ENCODE measurements at regions not wholly inside any gene's neighbourhood (a gene's known extent, or its start where the extent isn't known, plus 50 kb on each side); places are given as distances from the start of the nearest gene placed in this dataset.

DNA sequence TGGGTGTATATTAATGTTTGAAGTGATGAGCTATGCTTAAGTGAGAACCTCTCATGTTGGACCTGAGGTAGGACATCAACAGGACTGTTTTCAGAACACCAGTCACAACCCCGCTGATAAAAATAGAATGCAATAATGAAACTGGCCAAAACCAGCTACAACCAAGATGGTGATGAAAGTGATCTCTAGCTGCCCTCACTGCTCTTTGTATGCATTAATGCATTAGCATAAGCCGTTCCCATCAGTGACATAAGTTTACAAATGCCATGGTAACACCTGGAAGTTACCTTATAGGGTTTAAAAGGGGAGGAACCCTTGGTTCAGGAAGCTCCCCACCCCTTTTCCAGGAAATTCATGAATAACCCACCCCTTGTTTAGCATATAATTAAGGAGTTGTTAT, 672.5 kb upstream of the EEF2KMT start:
- TF ChIP-seq CTCF (IDR thresholded peaks at IDR 0.05; ENCODE audit: low read depth, low read length) (no peak), POLR2A (IDR thresholded peaks at IDR 0.05; ENCODE audit: extremely low read depth, insufficient read length) (no peak)
